ENCODE measurements at regions not wholly inside any gene's neighbourhood (a gene's known extent, or its start where the extent isn't known, plus 50 kb on each side); places are given as distances from the start of the nearest gene placed in this dataset.
"Not testable (repeated sequence)": the region's sequence is repeated elsewhere in the genome, so short reads cannot be mapped to it uniquely, and the experiment has no call there.

GRCh38 chr18:15060279-15060880 lies 312.4 kb downstream of the ANKRD30B start:
- H3K4me1 Mint-ChIP-seq; H3K27ac Mint-ChIP-seq; H3K9me3 ChIP-seq (ENCODE audit: control insufficient read depth in 2 of 2, low read length in 2 of 2); H3K27me3 Mint-ChIP-seq; H3K36me3 ChIP-seq (ENCODE audit: control insufficient read depth, insufficient read depth, low read length); H3K36me3 Mint-ChIP-seq; DNase-seq; H3K4me3 ChIP-seq (ENCODE audit: low read depth, low read length); H3K9me3 Mint-ChIP-seq; H3K4me1 ChIP-seq (ENCODE audit: control insufficient read depth, insufficient read depth, low read length, poor library complexity, severe bottlenecking); H3K4me3 Mint-ChIP-seq; H3K27me3 ChIP-seq (ENCODE audit: control insufficient read depth, insufficient read depth, low read length); H3K27ac ChIP-seq (ENCODE audit: insufficient read depth, low read length, poor library complexity, severe bottlenecking); ATAC-seq (ENCODE audit: low read depth in 2 of 2): not testable (repeated sequence)

GRCh38 chr18:15061289-15061896 lies 313.4 kb downstream of the ANKRD30B start:
- not testable (repeated sequence) for H3K4me1 ChIP-seq (ENCODE audit: control insufficient read depth, insufficient read depth, low read length, poor library complexity, severe bottlenecking); H3K4me1 Mint-ChIP-seq; H3K4me3 Mint-ChIP-seq; H3K27ac ChIP-seq (ENCODE audit: insufficient read depth, low read length, poor library complexity, severe bottlenecking); H3K36me3 Mint-ChIP-seq; H3K36me3 ChIP-seq (ENCODE audit: control insufficient read depth, insufficient read depth, low read length); H3K27ac Mint-ChIP-seq; ATAC-seq (ENCODE audit: low read depth in 2 of 2); H3K9me3 Mint-ChIP-seq; H3K27me3 ChIP-seq (ENCODE audit: control insufficient read depth, insufficient read depth, low read length); DNase-seq; H3K9me3 ChIP-seq (ENCODE audit: control insufficient read depth in 2 of 2, low read length in 2 of 2); H3K4me3 ChIP-seq (ENCODE audit: low read depth, low read length); H3K27me3 Mint-ChIP-seq

GRCh38 chr18:15066434-15066833 lies 318.5 kb downstream of the ANKRD30B start:
- not testable (repeated sequence) for H3K4me1 ChIP-seq (ENCODE audit: control insufficient read depth, insufficient read depth, low read length, poor library complexity, severe bottlenecking); DNase-seq; H3K9me3 ChIP-seq (ENCODE audit: control insufficient read depth in 2 of 2, low read length in 2 of 2); H3K27me3 Mint-ChIP-seq; H3K27me3 ChIP-seq (ENCODE audit: control insufficient read depth, insufficient read depth, low read length); H3K4me3 ChIP-seq (ENCODE audit: low read depth, low read length); H3K27ac ChIP-seq (ENCODE audit: insufficient read depth, low read length, poor library complexity, severe bottlenecking); H3K4me3 Mint-ChIP-seq; H3K36me3 Mint-ChIP-seq; H3K27ac Mint-ChIP-seq; H3K9me3 Mint-ChIP-seq; H3K4me1 Mint-ChIP-seq; H3K36me3 ChIP-seq (ENCODE audit: control insufficient read depth, insufficient read depth, low read length); ATAC-seq (ENCODE audit: low read depth in 2 of 2)

- not testable (repeated sequence) for H3K4me3 Mint-ChIP-seq; H3K9me3 ChIP-seq (ENCODE audit: control insufficient read depth in 2 of 2, low read length in 2 of 2); H3K9me3 Mint-ChIP-seq; H3K27me3 ChIP-seq (ENCODE audit: control insufficient read depth, insufficient read depth, low read length); H3K27ac ChIP-seq (ENCODE audit: insufficient read depth, low read length, poor library complexity, severe bottlenecking); H3K4me1 Mint-ChIP-seq; H3K4me3 ChIP-seq (ENCODE audit: low read depth, low read length); H3K27me3 Mint-ChIP-seq; H3K27ac Mint-ChIP-seq; H3K36me3 Mint-ChIP-seq; H3K4me1 ChIP-seq (ENCODE audit: control insufficient read depth, insufficient read depth, low read length, poor library complexity, severe bottlenecking); DNase-seq; H3K36me3 ChIP-seq (ENCODE audit: control insufficient read depth, insufficient read depth, low read length); ATAC-seq (ENCODE audit: low read depth in 2 of 2)
These were observed 323.3 kb downstream of the ANKRD30B start for GRCh38 chr18:15071311-15071710.

Data from CD4-positive, CD25-positive, alpha-beta regulatory T cell (primary cell).